ENCODE measurements at regions not wholly inside any gene's neighbourhood (a gene's known extent, or its start where the extent isn't known, plus 50 kb on each side); places are given as distances from the start of the nearest gene placed in this dataset.

- TF ChIP-seq CTCF (IDR thresholded peaks at IDR 0.05 in 2 of 3, conservative IDR thresholded peaks at IDR 0.05 in 1 of 3; ENCODE audit: borderline replicate concordance in 1 of 3, insufficient read depth in 1 of 3, low read depth in 2 of 3, low read length in 2 of 3) (no peak), TCF7L2 (IDR thresholded peaks at IDR 0.05; ENCODE audit: borderline replicate concordance, extremely low read depth, insufficient read depth, insufficient read length) (no peak), EZH2 (IDR thresholded peaks at IDR 0.05) (no peak), ATF3 (IDR thresholded peaks at IDR 0.05) (no peak), EZH2phosphoT487 (IDR thresholded peaks at IDR 0.05; ENCODE audit: borderline replicate concordance) (no peak)
These were observed 553.2 kb downstream of the RFC3 start for GRCh38 chr13:34371108-34371507.
